Endothelial cell of umbilical vein (primary cell): ENCODE measurements at regions not wholly inside any gene's neighbourhood (a gene's known extent, or its start where the extent isn't known, plus 50 kb on each side); places are given as distances from the start of the nearest gene placed in this dataset.

Source experiments
- CTCF ChIP-seq, 2 donors: IDR thresholded peaks; 1 replicate in 1 of 2; 2 replicates in 1 of 2; pipeline ENCODE4 v1.5.1; 2011; ENCODE audit warnings: low read length in 2 of 2, mild to moderate bottlenecking in 2 of 2, moderate library complexity in 2 of 2, control low read depth in 1 of 2, inconsistent platforms in 1 of 2, low read depth in 1 of 2; ENCODE audit not compliant: insufficient read depth in 1 of 2; ENCODE audit errors: extremely low read depth in 1 of 2
- EZH2 ChIP-seq: IDR thresholded peaks from 2 replicates; pipeline ENCODE4 v1.6.1; 2012; ENCODE audit warnings: borderline replicate concordance, low read depth, mild to moderate bottlenecking, moderate library complexity, low read length, inconsistent platforms; ENCODE audit not compliant: severe bottlenecking
- POLR2A ChIP-seq: IDR thresholded peaks from 2 replicates; pipeline ENCODE4 v1.6.1; 2012; ENCODE audit warnings: low read depth, mild to moderate bottlenecking, control low read depth, low read length

- TF ChIP-seq CTCF (IDR thresholded peaks at IDR 0.05; ENCODE audit: extremely low read depth in 1 of 2, insufficient read depth in 1 of 2, low read depth in 1 of 2, low read length in 2 of 2) (no peak), EZH2 (no peak), POLR2A (no peak)
Measured at GRCh38 chr6:37114612-37115011, 55.3 kb upstream of the PIM1 start.
